Sigmoid colon (tissue), 6 donors: ENCODE measurements at regions not wholly inside any gene's neighbourhood (a gene's known extent, or its start where the extent isn't known, plus 50 kb on each side); places are given as distances from the start of the nearest gene placed in this dataset.

ENCODE experiments used
- DNase-seq: peaks from one replicate; pipeline ENCODE4 v3.0.0-alpha.2; 2019
- H3K27ac ChIP-seq, 4 donors: fragments of 200-600 bp; sonication (generic); one replicate each; pipeline ENCODE4 v1.5.1; 2016 to 2019; ENCODE audit warnings: mild to moderate bottlenecking in 1 of 4
- H3K27me3 ChIP-seq, 3 donors: fragments of 200-600 bp; sonication (generic); one replicate each; pipeline ENCODE4 v1.5.1; 2019; ENCODE audit warnings: mild to moderate bottlenecking in 1 of 3
- H3K36me3 ChIP-seq, 4 donors: fragments of 200-600 bp; sonication (generic); one replicate each; pipeline ENCODE4 v1.5.1; 2016 to 2019
- H3K4me1 ChIP-seq, 4 donors: fragments of 200-600 bp; sonication (generic); one replicate each; pipeline ENCODE4 v1.5.1; 2017 to 2019
- H3K4me3 ChIP-seq, 4 donors: fragments of 200-600 bp; sonication (generic); one replicate each; pipeline ENCODE4 v1.5.1; 2017 to 2019; ENCODE audit warnings: mild to moderate bottlenecking in 2 of 4, moderate library complexity in 1 of 4
- H3K9me3 ChIP-seq, 4 donors: fragments of 200-600 bp in 3 of 4; sonication (generic) in 3 of 4; one replicate each; pipeline versions ENCODE4 v1.5.1 to v1.6.1; 2013 to 2019
- CTCF ChIP-seq, 4 experiments: fragments of 450-650 bp in 3 of 4; fragments of 200-600 bp in 1 of 4; IDR thresholded peaks; one replicate each; pipeline ENCODE4 v1.5.1; 2016 to 2019; ENCODE audit warnings: antibody characterized with exemption in 4 of 4, mild to moderate bottlenecking in 3 of 4, moderate library complexity in 2 of 4
- EP300 ChIP-seq, 4 donors: sonication (generic); formaldehyde crosslinking; IDR thresholded peaks; one replicate each; pipeline ENCODE4 v1.6.1; 2017; ENCODE audit warnings: antibody characterized with exemption in 4 of 4
- POLR2A ChIP-seq, 2 donors: fragments of 450-650 bp; IDR thresholded peaks; one replicate each; pipeline ENCODE4 v1.6.1; 2016; ENCODE audit warnings: antibody characterized with exemption in 2 of 2, mild to moderate bottlenecking in 2 of 2, moderate library complexity in 2 of 2
- POLR2AphosphoS5 ChIP-seq, 4 donors: sonication (generic); formaldehyde crosslinking; IDR thresholded peaks; one replicate each; pipeline ENCODE4 v1.6.1; 2017; ENCODE audit warnings: antibody characterized with exemption in 4 of 4
- WGBS, 2 donors: extraction: QIAGEN DNeasy Blood & Tissue Kit; methylation state at CpG; one replicate each; pipeline ENCODE4 v1.1.7; 2013; 5-methylcytosine and 5-hydroxymethylcytosine counted together
- intact Hi-C: fragments of 100-400 bp; cut with DNase I; formaldehyde crosslinking; loops from one replicate; pipeline ENCODE4 v1.15.1; 2023
- donor health status: healthy with polysubstance abuse.
- donor health status: healthy.

GRCh38 chr5:118520771-118521415 lies 467.5 kb downstream of the DTWD2 start:
- TF ChIP-seq EP300 (IDR thresholded peaks at IDR 0.05) (no peak), POLR2AphosphoS5 (IDR thresholded peaks at IDR 0.05) (no peak), CTCF (IDR thresholded peaks at IDR 0.05) (no peak), POLR2A (IDR thresholded peaks at IDR 0.05) (no peak)
- no peaks in the 10 kb centered on the region for H3K9me3 ChIP-seq
- H3K27ac ChIP-seq, result no peak overlapping the region
- WGBS, 2 donors, result 77 to 94% methylated on average over 3 of the region's 3 CpGs
- intact Hi-C loops, result no loop called here
- no peaks in the 10 kb centered on the region for H3K4me1 ChIP-seq
- H3K36me3 ChIP-seq, result no peaks in the 10 kb centered on the region
- no peak overlapping the region for H3K4me3 ChIP-seq
- H3K27me3 ChIP-seq, result no peaks in the 10 kb centered on the region
- no peak for DNase-seq

- Histone ChIP-seq H3K4me3 (no peak overlapping the region), H3K27me3 (no peaks in the 10 kb centered on the region), H3K36me3 (no peaks in the 10 kb centered on the region), H3K4me1 (no peaks in the 10 kb centered on the region), H3K27ac (no peak overlapping the region), H3K9me3 (no peaks in the 10 kb centered on the region)
- intact Hi-C loops, result no loop called here
- DNase-seq, result no peak
- WGBS, 2 donors, result 65 to 72% methylated on average over 1 of the region's 1 CpG
- TF ChIP-seq POLR2A (IDR thresholded peaks at IDR 0.05) (no peak), POLR2AphosphoS5 (IDR thresholded peaks at IDR 0.05) (no peak), CTCF (IDR thresholded peaks at IDR 0.05) (no peak), EP300 (IDR thresholded peaks at IDR 0.05) (no peak)
Observed at GRCh38 chr5:118519466-118519865, 468.9 kb downstream of the DTWD2 start.

GRCh38 chr5:118518720-118519119 lies 469.6 kb downstream of the DTWD2 start:
- no peaks in the 10 kb centered on the region for H3K27me3 ChIP-seq
- no peak for DNase-seq
- intact Hi-C loops, result no loop called here
- no peaks in the 10 kb centered on the region for H3K4me1 ChIP-seq
- TF ChIP-seq CTCF (IDR thresholded peaks at IDR 0.05) (no peak), EP300 (IDR thresholded peaks at IDR 0.05) (no peak), POLR2AphosphoS5 (IDR thresholded peaks at IDR 0.05) (no peak), POLR2A (IDR thresholded peaks at IDR 0.05) (no peak)
- WGBS, 2 donors, result 83 to 86% methylated on average over 3 of the region's 3 CpGs
- no peak overlapping the region for H3K4me3 ChIP-seq
- H3K9me3 ChIP-seq, result no peaks in the 10 kb centered on the region
- no peaks in the 10 kb centered on the region for H3K36me3 ChIP-seq
- H3K27ac ChIP-seq, result no peak overlapping the region

GRCh38 chr5:118511846-118512245 lies 476.5 kb downstream of the DTWD2 start:
- no peak for DNase-seq
- no peaks in the 10 kb centered on the region for H3K9me3 ChIP-seq
- no peaks in the 10 kb centered on the region for H3K27me3 ChIP-seq
- H3K36me3 ChIP-seq, result no peaks in the 10 kb centered on the region
- intact Hi-C loops, result no loop called here
- no peak overlapping the region for H3K27ac ChIP-seq
- TF ChIP-seq CTCF (IDR thresholded peaks at IDR 0.05) (no peak), POLR2A (IDR thresholded peaks at IDR 0.05) (no peak), EP300 (IDR thresholded peaks at IDR 0.05) (no peak), POLR2AphosphoS5 (IDR thresholded peaks at IDR 0.05) (no peak)
- no peaks in the 10 kb centered on the region for H3K4me1 ChIP-seq
- 97 to 98% methylated on average over 1 of the region's 1 CpG for WGBS, 2 donors
- no peak overlapping the region for H3K4me3 ChIP-seq
